Activated B cell treated with CpG ODN at 0.5 μM for 24 hours (primary cell): ENCODE measurements at regions not wholly inside any gene's neighbourhood (a gene's known extent, or its start where the extent isn't known, plus 50 kb on each side); places are given as distances from the start of the nearest gene placed in this dataset.

Experiments used
- ATAC-seq: fragments of 200-7000 bp; cut with Tn5 transposase; one replicate; pipeline ENCODE4 v1.10.0; 2021; ENCODE audit warnings: low read depth, mild to moderate bottlenecking, moderate library complexity
- CTCF ChIA-PET: fragments of 350-600 bp; sonication (Branson Sonifier 250); formaldehyde crosslinking; loops from one replicate; lab custom pipeline; 2021; ENCODE audit warnings: antibody characterized with exemption; lab: Charles Lee
- POLR2A ChIA-PET: fragments of 350-600 bp; sonication (Branson Sonifier 250); formaldehyde crosslinking; loops from one replicate; lab custom pipeline; 2021; ENCODE audit warnings: antibody characterized with exemption; lab: Charles Lee
- DNase-seq: peaks from one replicate; pipeline ENCODE4 v3.0.0; 2022
- H3K27ac Mint-ChIP-seq: one replicate; pipeline ENCODE4 v1.8.0; 2020; ENCODE audit warnings: mixed read lengths
- H3K27me3 Mint-ChIP-seq: one replicate; pipeline ENCODE4 v1.8.0; 2021; ENCODE audit warnings: mixed read lengths
- H3K36me3 Mint-ChIP-seq: one replicate; pipeline ENCODE4 v1.8.0; 2021; ENCODE audit warnings: low read depth, mixed read lengths
- H3K4me1 Mint-ChIP-seq: one replicate; pipeline ENCODE4 v1.8.0; 2021; ENCODE audit warnings: mixed read lengths
- H3K4me3 Mint-ChIP-seq: one replicate; pipeline ENCODE4 v1.8.0; 2020; ENCODE audit warnings: mild to moderate bottlenecking, mixed read lengths
- H3K9me3 Mint-ChIP-seq: one replicate; pipeline ENCODE4 v1.8.0; 2020; ENCODE audit warnings: mixed read lengths
- CTCF ChIP-seq: fragments of 200-600 bp; IDR thresholded peaks from one replicate; pipeline ENCODE4 v1.8.0; 2022; ENCODE audit warnings: antibody characterized with exemption, mild to moderate bottlenecking
- intact Hi-C: fragments of 100-400 bp; cut with micrococcal nuclease; formaldehyde crosslinking; loops from one replicate; pipeline ENCODE4 v1.15.1; 2024

GRCh38 chr4:133592106-133592505, 443.0 kb downstream of the PCDH10 start:
- no peak overlapping the region for H3K27ac Mint-ChIP-seq
- intact Hi-C loops: no loop called here
- ChIA-PET CTCF (no interaction called here), POLR2A (no interaction called here)
- no peaks in the 10 kb centered on the region for H3K4me1 Mint-ChIP-seq
- TF ChIP-seq CTCF: no peak
- H3K9me3 Mint-ChIP-seq: no peaks in the 10 kb centered on the region
- ATAC-seq: no peak
- H3K36me3 Mint-ChIP-seq: no peaks in the 10 kb centered on the region
- no peak for DNase-seq
- H3K4me3 Mint-ChIP-seq: no peak overlapping the region
- no peaks in the 10 kb centered on the region for H3K27me3 Mint-ChIP-seq

GRCh38 chr4:133588306-133588705, 439.2 kb downstream of the PCDH10 start:
- ChIA-PET POLR2A (no interaction called here), CTCF (no interaction called here)
- no peaks in the 10 kb centered on the region for H3K36me3 Mint-ChIP-seq
- no peaks in the 10 kb centered on the region for H3K27me3 Mint-ChIP-seq
- no peak overlapping the region for H3K27ac Mint-ChIP-seq
- no peaks in the 10 kb centered on the region for H3K4me1 Mint-ChIP-seq
- no peaks in the 10 kb centered on the region for H3K9me3 Mint-ChIP-seq
- DNase-seq (no peak), ATAC-seq (no peak)
- intact Hi-C loops: no loop called here
- no peak for TF ChIP-seq CTCF
- H3K4me3 Mint-ChIP-seq: no peak overlapping the region

- Mint-ChIP-seq H3K36me3 (no peaks in the 10 kb centered on the region), H3K4me1 (no peaks in the 10 kb centered on the region), H3K27me3 (no peaks in the 10 kb centered on the region), H3K9me3 (no peaks in the 10 kb centered on the region), H3K27ac (no peak overlapping the region), H3K4me3 (no peak overlapping the region)
- CTCF ChIA-PET: no interaction called here
- ATAC-seq (no peak), DNase-seq (no peak)
- intact Hi-C loops: no loop called here
- POLR2A ChIA-PET: no interaction called here
- no peak for TF ChIP-seq CTCF
Observed at GRCh38 chr4:133585323-133585722, 436.2 kb downstream of the PCDH10 start.

- POLR2A ChIA-PET: no interaction called here
- CTCF ChIA-PET: no interaction called here
- TF ChIP-seq CTCF: no peak
- Mint-ChIP-seq H3K27ac (no peak overlapping the region), H3K36me3 (no peaks in the 10 kb centered on the region), H3K4me3 (no peak overlapping the region), H3K9me3 (no peaks in the 10 kb centered on the region), H3K27me3 (no peaks in the 10 kb centered on the region), H3K4me1 (no peaks in the 10 kb centered on the region)
- intact Hi-C loops: no loop called here
- ATAC-seq (no peak), DNase-seq (no peak)
Observed at GRCh38 chr4:133584714-133585113, 435.6 kb downstream of the PCDH10 start.

DNA sequence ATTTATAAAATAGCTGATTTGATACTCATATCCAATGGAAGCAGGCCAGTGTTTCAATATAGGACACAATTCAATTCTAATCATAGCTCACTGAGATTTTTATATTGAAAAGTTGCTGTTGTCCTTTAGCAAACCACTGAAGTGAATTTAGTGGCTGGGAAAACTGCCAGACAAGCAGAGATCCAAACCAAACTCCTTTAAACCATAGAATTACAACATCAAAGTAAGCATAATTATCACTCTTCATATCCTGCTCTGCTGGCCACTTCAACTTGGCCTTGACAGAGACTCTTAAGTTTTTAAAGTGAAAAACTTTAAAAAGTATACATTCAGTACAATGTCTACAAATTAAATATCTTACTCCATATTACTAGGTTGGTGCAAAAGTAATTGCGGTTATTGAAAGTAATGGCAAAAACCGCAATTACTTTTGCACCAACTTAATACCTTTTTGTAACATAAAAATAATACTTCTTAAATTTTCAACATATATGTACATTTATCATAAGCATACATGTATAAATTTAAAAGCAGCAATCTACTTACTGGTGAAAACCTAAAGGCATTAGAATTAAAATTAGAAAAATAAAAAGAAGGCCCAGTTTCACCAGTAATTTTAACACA, 433.0 kb downstream of the PCDH10 start:
- Mint-ChIP-seq H3K27me3 (no peaks in the 10 kb centered on the region), H3K27ac (no peak overlapping the region), H3K4me3 (no peak overlapping the region), H3K36me3 (no peaks in the 10 kb centered on the region), H3K9me3 (no peaks in the 10 kb centered on the region), H3K4me1 (no peaks in the 10 kb centered on the region)
- DNase-seq: no peak
- intact Hi-C loops: no loop called here
- ChIA-PET CTCF (no interaction called here), POLR2A (no interaction called here)
- ATAC-seq: no peak
- no peak for TF ChIP-seq CTCF
